ENCODE measurements at regions not wholly inside any gene's neighbourhood (a gene's known extent, or its start where the extent isn't known, plus 50 kb on each side); places are given as distances from the start of the nearest gene placed in this dataset.
A peak's percentile ranks its signal among the peaks of the same experiment; 100 is the strongest.

- Histone ChIP-seq H4K20me1 (no peaks in the 10 kb centered on the region), H3K9ac (no peak overlapping the region), H3K36me3 (no peaks in the 10 kb centered on the region), H3K4me3 (no peak overlapping the region), H3K27me3 (no peaks in the 10 kb centered on the region), H3K27ac (no peak overlapping the region), H3K4me1 (no peaks in the 10 kb centered on the region), H3K9me3 (replicated peaks in 1 of 11) (peaks cover 0 to 13% (median 7%) of the 10 kb centered on the region in 11 experiments; a peak in 8 of 22 replicates), H3K4me2 (no peak overlapping the region)
- no peak for TF ChIP-seq Cebpa-rat (IDR thresholded peaks at IDR 0.05)
Observed at GRCh38 chr10:118405928-118406327, 63.8 kb upstream of the FAM204A start.

GRCh38 chr10:118403967-118404366 is 61.8 kb upstream of the FAM204A start:
- Histone ChIP-seq H4K20me1 (no peaks in the 10 kb centered on the region), H3K9me3 (replicated peaks in 1 of 11) (peaks cover 0 to 13% (median 7%) of the 10 kb centered on the region in 11 experiments; a peak in 8 of 22 replicates), H3K9ac (no peak overlapping the region), H3K27me3 (no peaks in the 10 kb centered on the region), H3K27ac (no peak overlapping the region), H3K4me3 (no peak overlapping the region), H3K4me2 (no peak overlapping the region), H3K36me3 (no peaks in the 10 kb centered on the region), H3K4me1 (no peaks in the 10 kb centered on the region)
- TF ChIP-seq Cebpa-rat (IDR thresholded peaks at IDR 0.05): no peak

GRCh38 chr10:118401708-118402193 is 59.6 kb upstream of the FAM204A start:
- no peak for TF ChIP-seq Cebpa-rat (IDR thresholded peaks at IDR 0.05)
- no peaks in the 10 kb centered on the region for H3K36me3 ChIP-seq
- no peak overlapping the region for H3K9ac ChIP-seq
- no peaks in the 10 kb centered on the region for H3K27me3 ChIP-seq
- H3K4me1 ChIP-seq: 0 out of 20 replicates have a peak, but pooled peaks cover 0 to 3% (median 0%) of the 10 kb centered on the region in 10 experiments
- no peak overlapping the region for H3K27ac ChIP-seq
- no peaks in the 10 kb centered on the region for H4K20me1 ChIP-seq
- no peak overlapping the region for H3K4me2 ChIP-seq
- H3K4me3 ChIP-seq: no peak overlapping the region
- H3K9me3 ChIP-seq (replicated peaks in 1 of 11): peaks cover 0 to 13% (median 7%) of the 10 kb centered on the region in 11 experiments; a peak in 8 of 22 replicates

GRCh38 chr10:118397391-118397790 is 55.3 kb upstream of the FAM204A start:
- Histone ChIP-seq H3K36me3 (no peaks in the 10 kb centered on the region), H4K20me1 (no peaks in the 10 kb centered on the region), H3K9ac (no peak overlapping the region), H3K27me3 (no peaks in the 10 kb centered on the region), H3K4me1 (peaks cover 12 to 23% (median 18%) of the 10 kb centered on the region in 10 experiments), H3K27ac (no peak overlapping the region), H3K4me2 (no peak overlapping the region), H3K9me3 (replicated peaks in 1 of 11) (peaks cover 0 to 13% (median 7%) of the 10 kb centered on the region in 11 experiments; a peak in 8 of 22 replicates), H3K4me3 (no peak overlapping the region)
- TF ChIP-seq Cebpa-rat (IDR thresholded peaks at IDR 0.05): no peak

GRCh38 chr10:118395947-118396346 is 53.8 kb upstream of the FAM204A start:
- H3K4me1 ChIP-seq: peaks cover 12 to 23% (median 18%) of the 10 kb centered on the region in 10 experiments
- H3K9me3 ChIP-seq (replicated peaks in 1 of 11): peaks cover 0 to under 1% (median 0%) of the 10 kb centered on the region in 11 experiments; a peak in 1 of 22 replicates
- H4K20me1 ChIP-seq: no peaks in the 10 kb centered on the region
- H3K4me2 ChIP-seq: peak overlapping the region in 7 of 11 experiments; percentile 38 to 87 (median 63); a peak in 7 of 22 replicates
- no peak for TF ChIP-seq Cebpa-rat (IDR thresholded peaks at IDR 0.05)
- H3K27me3 ChIP-seq: no peaks in the 10 kb centered on the region
- H3K4me3 ChIP-seq: no peak overlapping the region
- H3K9ac ChIP-seq: no peak overlapping the region
- H3K36me3 ChIP-seq: no peaks in the 10 kb centered on the region
- H3K27ac ChIP-seq: peak overlapping the region in 6 of 11 experiments; percentile 3 to 75 (median 57); a peak in 5 of 22 replicates

DNA sequence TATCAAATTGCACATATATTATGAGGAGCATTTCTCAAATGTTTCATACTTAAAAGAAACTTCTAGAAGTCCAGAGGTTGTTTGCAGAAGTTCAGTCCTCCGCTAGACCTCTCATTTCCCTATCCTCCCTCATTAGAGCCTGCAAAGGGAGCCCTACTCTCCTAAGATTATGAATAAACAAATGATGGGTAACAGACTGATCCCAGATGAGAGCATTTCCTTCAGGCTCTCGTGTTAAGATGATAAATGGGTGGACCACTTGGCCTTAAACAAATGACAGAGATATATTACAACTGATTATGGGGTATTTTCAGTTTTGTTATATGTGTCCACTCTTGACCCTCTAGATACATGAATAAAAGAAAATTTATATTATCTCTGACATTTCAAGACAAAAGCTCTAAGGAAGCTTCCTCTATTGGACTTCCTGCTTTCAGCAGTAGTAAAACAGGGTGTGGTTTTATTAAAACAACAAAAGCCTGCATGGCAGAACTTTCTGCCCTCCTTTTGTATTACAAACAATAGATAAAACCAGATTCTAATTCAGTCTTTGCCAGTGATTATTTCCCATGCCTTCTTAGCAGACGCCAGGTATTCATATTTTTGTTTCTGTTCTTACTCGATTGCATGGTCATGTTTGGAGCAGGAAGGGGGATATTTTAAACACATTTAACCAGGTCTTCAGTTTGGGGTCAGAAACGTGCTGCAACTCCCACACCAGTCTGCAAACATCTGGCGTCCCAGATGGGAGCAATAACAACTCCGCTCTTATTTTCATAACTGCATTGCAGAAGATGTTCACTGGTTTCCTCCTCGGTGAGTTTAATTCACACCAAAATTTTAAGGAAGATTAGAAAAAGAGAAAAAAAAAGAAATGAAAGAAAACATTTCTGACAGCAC is 52.4 kb upstream of the FAM204A start:
- Histone ChIP-seq H3K27me3 (no peaks in the 10 kb centered on the region), H3K4me3 (peak overlapping the region in 6 of 10 experiments; percentile 24 to 54 (median 36); a peak in 9 of 20 replicates), H3K9me3 (replicated peaks in 1 of 11) (peaks cover 0 to 4% (median 0%) of the 10 kb centered on the region in 11 experiments; a peak in 3 of 22 replicates), H3K4me2 (peak overlapping the region; percentile 38 to 87 (median 73)), H4K20me1 (no peaks in the 10 kb centered on the region), H3K4me1 (peaks cover 12 to 23% (median 18%) of the 10 kb centered on the region in 10 experiments), H3K36me3 (no peaks in the 10 kb centered on the region), H3K27ac (peak overlapping the region in 10 of 11 experiments; percentile 23 to 75 (median 62); a peak in 18 of 22 replicates), H3K9ac (peak overlapping the region in 7 of 11 experiments; percentile 0 to 62 (median 52); a peak in 11 of 22 replicates)
- no peak for TF ChIP-seq Cebpa-rat (IDR thresholded peaks at IDR 0.05)

- Histone ChIP-seq H3K27me3 (no peaks in the 10 kb centered on the region), H3K36me3 (no peaks in the 10 kb centered on the region), H4K20me1 (no peaks in the 10 kb centered on the region), H3K4me2 (no peak overlapping the region), H3K27ac (no peak overlapping the region), H3K9ac (no peak overlapping the region), H3K4me3 (no peak overlapping the region), H3K4me1 (peaks cover 12 to 23% (median 18%) of the 10 kb centered on the region in 10 experiments), H3K9me3 (replicated peaks in 1 of 11) (peaks cover 7 to 19% (median 14%) of the 10 kb centered on the region in 11 experiments; a peak in 20 of 22 replicates)
- TF ChIP-seq Cebpa-rat (IDR thresholded peaks at IDR 0.05): no peak
Observed at GRCh38 chr10:118392761-118393160, 50.6 kb upstream of the FAM204A start.

Data from BLaER1 treated with 17β-estradiol and CSF1 and Interleukin-3, amounts not matched to agents 10 nM and 100 nM (cell line).